ENCODE measurements at regions not wholly inside any gene's neighbourhood (a gene's known extent, or its start where the extent isn't known, plus 50 kb on each side); places are given as distances from the start of the nearest gene placed in this dataset.
A peak's percentile ranks its signal among the peaks of the same experiment; 100 is the strongest.

DNA sequence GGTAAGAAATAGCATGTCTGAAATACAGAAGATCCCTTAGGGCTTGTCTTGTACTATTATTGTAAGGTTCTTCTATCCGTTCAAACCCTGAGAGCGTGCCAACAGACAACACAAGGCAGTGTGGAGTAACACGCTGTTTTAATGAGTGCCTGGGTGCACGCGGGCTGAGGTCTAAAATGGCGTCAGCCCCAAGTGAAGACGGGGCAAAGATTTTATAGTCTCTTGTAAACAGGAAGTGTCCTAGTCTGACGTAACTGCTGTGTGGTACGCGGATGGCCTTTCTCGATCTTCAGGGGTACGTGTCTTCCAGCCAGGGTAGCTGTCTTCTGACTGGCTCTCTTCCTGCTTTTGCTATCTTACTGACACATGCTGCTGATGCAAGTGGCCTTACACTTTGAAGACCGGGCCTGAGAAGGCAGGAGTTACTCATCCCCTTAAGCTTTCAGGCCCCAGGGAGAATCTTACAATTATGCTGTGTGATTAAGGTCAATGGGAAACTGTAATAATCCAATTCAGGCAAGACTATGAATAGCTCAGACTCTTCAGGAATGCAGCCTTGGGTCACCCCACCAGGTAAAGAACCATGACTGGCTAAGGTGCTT, 1812.0 kb upstream of the CDH9 start:
- TF ChIP-seq CTCF (IDR thresholded peaks at IDR 0.05; ENCODE audit: extremely low read depth, insufficient read depth, missing control alignments), result no peak
- DNase-seq (ENCODE audit: low spot score), result no peak

DNA sequence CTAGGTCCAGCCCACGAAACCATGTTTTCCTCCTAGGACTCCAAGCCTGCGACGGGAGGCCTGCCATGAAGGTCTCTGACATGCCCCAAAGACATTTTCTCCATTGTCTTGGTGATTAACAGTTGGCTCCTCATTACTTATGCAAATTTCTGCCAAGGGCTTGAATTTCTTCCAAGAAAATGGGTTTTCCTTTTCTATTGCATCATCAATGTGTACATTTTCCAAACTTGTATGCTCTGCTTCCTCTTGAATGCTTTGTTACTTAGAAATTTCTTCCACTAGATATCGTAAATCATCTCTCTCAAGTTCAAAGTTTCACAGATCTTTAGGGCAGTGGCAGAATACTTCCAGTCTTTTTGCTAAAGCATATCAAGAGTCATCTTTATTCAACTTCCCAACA, 1792.7 kb upstream of the CDH9 start:
- DNase-seq (ENCODE audit: low spot score), result no peak
- TF ChIP-seq CTCF (IDR thresholded peaks at IDR 0.05; ENCODE audit: extremely low read depth, insufficient read depth, missing control alignments), result no peak
- in situ Hi-C loops (cut with MboI; ENCODE audit: low pct_unique_long_range_greater_than_20kb, low sequenced_read_pairs, unreplicated experiment), result no loop called here

More for the DNA sequence above, 1812.0 kb upstream of the CDH9 start:
- in situ Hi-C loops (cut with MboI; ENCODE audit: low pct_unique_long_range_greater_than_20kb, low sequenced_read_pairs, unreplicated experiment), result no loop called here

- no peak for DNase-seq (ENCODE audit: low spot score)
- TF ChIP-seq CTCF (IDR thresholded peaks at IDR 0.05; ENCODE audit: extremely low read depth, insufficient read depth, missing control alignments), result no peak
- in situ Hi-C loops (cut with MboI; ENCODE audit: low pct_unique_long_range_greater_than_20kb, low sequenced_read_pairs, unreplicated experiment), result no loop called here
Measured at GRCh38 chr5:28823231-28823630, 1784.8 kb upstream of the CDH9 start.

- no peak for DNase-seq (ENCODE audit: low spot score)
- TF ChIP-seq CTCF (IDR thresholded peaks at IDR 0.05; ENCODE audit: extremely low read depth, insufficient read depth, missing control alignments), result no peak
- in situ Hi-C loops (cut with MboI; ENCODE audit: low pct_unique_long_range_greater_than_20kb, low sequenced_read_pairs, unreplicated experiment), result no loop called here
Measured at GRCh38 chr5:28822071-28822470, 1783.7 kb upstream of the CDH9 start.

DNA sequence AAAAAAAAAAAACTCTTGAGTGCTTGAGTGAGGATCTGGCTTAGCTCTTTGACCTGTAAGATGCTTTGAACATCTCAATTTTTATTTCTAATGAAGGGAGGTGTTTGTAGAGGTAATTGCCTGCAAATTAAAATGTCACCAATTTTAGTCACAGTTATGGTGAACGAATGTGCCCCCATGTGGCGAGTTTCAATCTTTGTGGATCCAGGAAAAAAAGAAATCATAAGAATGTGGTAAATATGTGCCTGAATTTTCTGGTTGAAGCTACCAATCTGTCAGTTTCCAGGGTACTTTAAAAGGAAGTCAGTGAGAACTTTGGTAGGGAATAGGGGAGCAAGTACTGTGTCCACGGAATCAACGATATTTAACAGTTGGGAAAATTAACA, 1772.4 kb upstream of the CDH9 start:
- in situ Hi-C loops (cut with MboI; ENCODE audit: low pct_unique_long_range_greater_than_20kb, low sequenced_read_pairs, unreplicated experiment), result no loop called here
- DNase-seq (ENCODE audit: low spot score), result no peak
- TF ChIP-seq CTCF (IDR thresholded peaks at IDR 0.05; ENCODE audit: extremely low read depth, insufficient read depth, missing control alignments), result no peak

GRCh38 chr5:28809811-28810750, 1771.7 kb upstream of the CDH9 start:
- in situ Hi-C loops (cut with MboI; ENCODE audit: low pct_unique_long_range_greater_than_20kb, low sequenced_read_pairs, unreplicated experiment), result no loop called here
- TF ChIP-seq CTCF (IDR thresholded peaks at IDR 0.05; ENCODE audit: extremely low read depth, insufficient read depth, missing control alignments), result no peak

More at GRCh38 chr5:28809811-28810750, 1771.7 kb upstream of the CDH9 start:
- peak; percentile 6 for DNase-seq (ENCODE audit: low spot score)
